ENCODE measurements at regions not wholly inside any gene's neighbourhood (a gene's known extent, or its start where the extent isn't known, plus 50 kb on each side); places are given as distances from the start of the nearest gene placed in this dataset.
"Not testable (repeated sequence)": the region's sequence is repeated elsewhere in the genome, so short reads cannot be mapped to it uniquely, and the experiment has no call there.

GRCh38 chr16:26595199-26595598 lies 471.5 kb upstream of the C16orf82 start:
- no peak for DNase-seq

DNA sequence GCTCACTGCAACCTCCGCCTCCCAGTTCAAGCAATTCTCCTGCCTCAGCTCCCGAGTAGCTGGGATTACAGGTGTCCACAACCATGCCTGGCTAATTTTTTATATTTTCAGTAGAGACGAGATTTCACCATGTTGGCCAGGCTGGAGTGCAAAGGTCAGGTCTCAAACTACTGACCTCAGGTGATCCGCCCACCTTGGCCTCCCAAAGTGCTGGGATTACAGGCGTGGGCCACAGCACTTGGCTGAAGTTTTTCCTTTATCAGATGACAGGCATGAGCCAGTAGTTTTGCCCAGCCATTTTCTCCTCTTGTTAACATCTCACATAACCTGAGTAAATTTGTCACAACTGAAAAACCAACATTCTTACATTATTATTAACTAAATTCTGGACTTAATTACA lies 470.7 kb upstream of the C16orf82 start:
- not testable (repeated sequence) for DNase-seq

GRCh38 chr16:26598061-26598460 lies 468.7 kb upstream of the C16orf82 start:
- no peak for DNase-seq

- no peak for DNase-seq
Observed at GRCh38 chr16:26598998-26599784, 467.5 kb upstream of the C16orf82 start.

- DNase-seq, result no peak
Observed at GRCh38 chr16:26599785-26600104, 467.0 kb upstream of the C16orf82 start.

DNA sequence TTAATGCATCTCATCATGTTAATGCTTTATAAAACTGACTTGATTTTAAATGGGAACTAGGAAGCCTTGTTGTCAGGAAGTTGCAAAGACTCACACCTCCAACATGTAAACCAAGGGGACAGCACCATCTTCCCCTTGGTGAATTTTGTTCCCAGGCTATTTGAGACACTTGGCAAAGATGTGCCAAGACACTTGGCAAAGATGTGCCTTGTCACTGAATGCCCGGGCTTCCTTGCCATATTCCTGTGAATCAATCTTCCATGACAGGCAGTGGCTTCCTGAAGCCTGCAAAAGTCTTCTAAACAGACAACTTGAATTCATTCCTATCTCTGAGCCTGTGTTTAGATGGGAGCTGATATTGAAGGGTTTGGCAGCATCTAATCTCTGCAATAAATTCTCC lies 465.4 kb upstream of the C16orf82 start:
- DNase-seq, result no peak

DNA sequence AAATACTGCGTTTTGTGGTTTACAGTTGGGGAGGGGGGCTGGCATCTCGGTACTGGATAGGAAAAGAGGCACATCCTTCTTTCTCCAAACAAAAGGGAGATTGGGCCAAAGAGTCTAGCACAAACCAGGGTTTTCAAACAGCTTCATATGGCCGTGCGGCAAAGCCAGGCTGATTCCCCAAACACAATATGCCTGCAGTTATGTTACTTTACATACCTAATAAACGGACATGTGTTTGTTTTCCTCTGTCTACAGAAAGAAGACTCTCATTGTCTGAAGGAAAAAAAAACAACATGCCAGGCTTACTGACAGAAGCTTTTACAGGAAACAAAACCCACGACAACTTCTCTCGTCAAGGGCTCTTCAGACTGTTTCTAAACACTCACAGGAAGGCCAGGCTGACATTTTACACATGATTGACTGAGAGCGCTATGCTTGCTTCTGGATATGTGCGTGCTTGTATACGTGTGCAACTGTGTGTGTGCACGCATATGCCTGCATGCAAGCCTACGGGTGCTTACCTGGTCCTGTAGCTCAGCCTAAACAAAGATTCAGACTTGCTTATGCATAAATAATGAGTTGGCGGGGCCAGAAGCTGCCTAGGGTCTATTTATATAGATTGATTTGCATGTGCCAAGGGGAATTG lies 461.0 kb upstream of the C16orf82 start:
- DNase-seq, result no peak

DNA sequence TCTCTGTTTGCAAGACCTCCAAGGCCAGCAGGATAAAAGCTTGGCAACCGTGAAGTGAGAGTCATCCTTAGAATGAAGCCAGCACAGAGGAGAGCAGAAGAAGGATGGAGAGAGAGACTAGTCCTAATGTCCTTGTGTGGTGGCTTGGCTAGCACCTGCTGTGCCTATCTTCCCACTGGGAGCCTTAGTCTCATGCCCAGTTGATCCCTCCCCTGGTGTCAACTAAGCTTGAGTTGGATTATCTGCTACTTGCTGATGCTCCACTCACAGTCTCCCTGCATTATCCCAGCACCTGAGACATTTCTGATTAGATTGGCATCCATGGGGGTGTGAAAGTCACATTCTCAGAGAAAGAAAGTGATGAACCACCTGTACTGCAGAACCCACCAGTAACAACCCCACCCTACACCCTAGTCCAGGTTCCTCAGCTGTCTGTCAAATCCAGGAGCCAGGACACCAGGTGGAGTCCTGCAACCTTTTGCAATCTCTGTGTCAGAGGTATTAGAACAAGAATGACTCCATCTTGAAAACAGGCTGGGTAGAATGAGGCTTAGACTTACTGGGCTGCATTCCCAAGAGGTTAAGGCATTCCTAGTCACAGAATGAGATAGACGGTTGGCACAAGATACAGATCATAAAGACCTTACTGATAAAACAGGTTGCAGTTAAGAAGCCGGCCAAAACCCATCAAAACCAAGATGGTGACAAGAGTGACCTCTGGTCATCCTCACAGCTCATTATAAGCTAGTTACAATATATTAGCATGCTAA lies 460.2 kb upstream of the C16orf82 start:
- no peak for DNase-seq

- no peak for DNase-seq
Observed at GRCh38 chr16:26614237-26614841, 452.4 kb upstream of the C16orf82 start.

- DNase-seq, result no peak
Observed at GRCh38 chr16:26623442-26623841, 443.3 kb upstream of the C16orf82 start.

DNA sequence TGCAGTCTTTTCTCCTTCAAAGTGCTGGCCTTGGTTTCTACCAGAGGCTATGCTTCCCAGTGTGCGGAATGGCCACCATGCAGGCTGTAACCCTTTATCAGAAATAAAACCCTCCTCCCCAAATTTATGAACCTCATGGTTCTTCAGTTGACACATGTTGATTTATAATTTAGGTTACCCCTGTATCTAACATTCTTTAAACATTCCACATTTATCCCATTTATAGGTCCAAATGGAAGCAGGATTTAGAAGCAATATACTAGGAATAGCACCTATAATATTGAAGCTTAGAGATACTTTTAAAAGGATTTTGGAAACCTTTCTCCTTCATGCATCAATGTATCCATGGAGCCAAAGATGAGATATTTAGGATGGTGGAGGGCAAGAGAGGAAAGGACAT lies 438.8 kb upstream of the C16orf82 start:
- DNase-seq, result no peak

- DNase-seq, result not testable (repeated sequence)
Observed at GRCh38 chr16:26631365-26631764, 435.4 kb upstream of the C16orf82 start.

DNA sequence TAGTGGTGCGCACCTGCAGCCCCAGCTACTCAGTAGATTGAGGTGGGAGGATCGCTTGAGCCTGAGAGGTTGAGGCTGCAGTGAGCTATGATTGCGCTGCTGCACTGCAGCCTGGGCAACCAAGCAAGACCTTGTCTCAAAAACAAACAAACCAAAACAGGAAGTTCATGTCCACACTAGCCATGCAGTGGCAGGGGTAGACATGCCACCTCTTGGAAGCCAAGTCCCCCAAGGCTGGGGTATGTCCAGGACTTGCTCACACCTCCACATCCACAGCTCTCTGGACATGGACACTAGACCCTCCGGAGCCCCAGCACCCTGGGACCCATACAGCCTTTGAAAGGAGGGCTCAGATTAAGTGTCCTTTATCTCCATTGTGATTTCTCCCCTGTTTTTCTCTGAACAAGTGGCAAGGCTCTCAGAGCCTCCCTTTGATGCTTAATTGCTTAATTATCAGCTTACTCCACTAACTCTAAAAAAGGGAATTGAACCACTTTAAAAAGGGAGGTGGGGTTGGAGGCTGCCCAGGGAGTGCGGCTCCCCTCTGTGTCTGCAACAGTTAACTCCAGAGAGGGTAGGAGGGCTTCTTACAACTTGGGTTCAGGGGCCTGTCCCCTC lies 424.6 kb upstream of the C16orf82 start:
- DNase-seq, result no peak

DNA sequence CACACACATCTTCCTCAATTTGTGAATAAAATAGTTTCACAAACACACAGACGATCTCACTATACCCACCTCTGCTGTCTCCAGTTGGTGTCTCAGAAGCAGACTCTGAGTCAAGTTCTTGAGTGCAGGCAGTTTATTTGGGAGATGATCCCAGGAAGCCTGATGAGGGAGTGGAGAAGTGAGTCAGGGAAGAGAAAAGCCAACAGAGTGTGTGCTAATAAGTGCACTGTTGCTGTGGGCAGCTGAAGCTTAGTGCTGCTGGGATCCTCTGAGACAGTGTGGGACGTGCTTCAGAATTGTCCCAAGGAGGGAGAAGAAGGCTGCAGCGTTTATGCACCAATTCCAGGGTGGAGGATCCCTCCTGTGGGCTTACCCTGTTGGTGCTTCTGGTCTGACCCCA lies 423.2 kb upstream of the C16orf82 start:
- no peak for DNase-seq

DNA sequence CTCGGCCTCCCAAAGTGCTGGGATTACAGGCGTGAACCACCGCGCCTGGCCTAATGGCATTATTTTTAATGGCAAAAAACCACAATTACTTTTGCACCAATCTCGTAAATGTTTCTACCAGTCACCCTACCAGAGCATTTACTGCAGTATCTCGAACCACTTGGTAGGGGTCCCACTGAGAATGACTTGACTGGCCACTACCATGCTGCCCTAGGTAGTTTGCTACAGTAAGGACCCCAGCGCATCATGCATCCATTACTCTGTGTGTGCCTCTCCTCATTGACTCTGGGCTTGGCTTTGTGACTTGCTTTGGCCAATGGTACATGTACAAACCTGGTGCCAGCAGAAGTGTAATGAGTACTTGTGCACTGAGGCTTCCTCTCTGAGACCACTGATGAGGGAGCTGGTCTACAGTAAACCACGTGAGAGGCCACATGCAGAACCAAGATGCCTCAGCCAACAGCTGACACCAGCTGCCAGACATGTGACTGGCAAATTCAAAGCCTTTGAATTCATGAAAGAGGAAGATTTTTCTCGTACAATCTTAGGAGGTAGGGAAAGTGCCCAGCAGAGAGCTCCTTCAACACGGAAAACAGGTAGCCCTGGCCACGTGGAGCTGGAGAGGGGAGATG lies 421.7 kb upstream of the C16orf82 start:
- DNase-seq, result no peak

DNA sequence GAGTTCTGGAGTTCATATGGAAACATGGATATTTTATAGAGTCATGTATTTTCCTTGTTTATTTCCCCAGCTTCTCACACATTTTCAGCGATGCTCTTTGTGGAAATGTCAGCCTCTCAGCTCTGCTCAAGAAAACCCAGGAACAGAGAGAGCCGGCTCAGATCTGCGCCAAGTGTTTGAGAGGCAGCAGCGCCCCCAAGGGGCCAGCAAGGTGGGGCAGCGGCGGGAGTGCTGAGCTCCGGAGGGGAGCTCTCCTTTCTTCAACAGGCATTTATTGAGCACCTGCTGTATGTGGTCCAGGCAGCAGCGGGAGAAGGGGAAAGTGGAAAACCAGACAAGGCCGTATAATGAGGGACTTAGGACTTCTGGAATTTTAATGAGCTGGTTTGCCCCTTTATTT lies 421.1 kb upstream of the C16orf82 start:
- DNase-seq, result no peak

- DNase-seq, result no peak
Observed at GRCh38 chr16:26647870-26648269, 418.9 kb upstream of the C16orf82 start.

GRCh38 chr16:26648851-26649250 lies 417.9 kb upstream of the C16orf82 start:
- no peak for DNase-seq

- no peak for DNase-seq
Observed at GRCh38 chr16:26649381-26650045, 417.2 kb upstream of the C16orf82 start.

DNA sequence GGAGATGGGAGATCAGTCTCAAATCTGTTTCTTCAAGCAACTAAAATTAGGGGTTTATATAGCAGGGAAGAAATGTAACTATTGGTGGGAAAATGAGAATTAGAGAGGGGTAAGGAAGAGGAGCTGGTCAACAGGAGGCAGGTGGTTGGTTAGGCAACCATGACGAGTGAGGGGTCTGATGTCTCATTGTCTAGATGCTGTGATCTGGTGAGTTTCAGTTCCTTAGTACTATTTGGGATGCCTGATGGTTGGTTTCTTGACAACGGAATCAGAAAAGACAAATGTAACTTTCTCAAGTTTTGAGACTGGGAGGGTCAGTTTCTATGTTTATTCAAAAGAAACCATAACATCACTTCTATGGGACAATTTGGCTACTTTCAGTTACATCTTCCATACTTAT lies 415.3 kb upstream of the C16orf82 start:
- DNase-seq, result no peak

GRCh38 chr16:26651884-26652283 lies 414.8 kb upstream of the C16orf82 start:
- no peak for DNase-seq

All from renal pelvis (tissue), 1 donor.